B cell (primary cell): ENCODE measurements at regions not wholly inside any gene's neighbourhood (a gene's known extent, or its start where the extent isn't known, plus 50 kb on each side); places are given as distances from the start of the nearest gene placed in this dataset.

Experiments used
- ATAC-seq: fragments of 200-7000 bp; cut with Tn5 transposase; one replicate; pipeline ENCODE4 v1.10.0; 2021; ENCODE audit warnings: low read depth, mild to moderate bottlenecking, moderate number of reproducible peaks, moderate library complexity
- CTCF ChIA-PET: fragments of 350-600 bp; sonication (Branson Sonifier 250); formaldehyde crosslinking; loops from one replicate; lab custom pipeline; 2021; ENCODE audit warnings: antibody characterized with exemption, inconsistent platforms; lab: Charles Lee
- POLR2A ChIA-PET: fragments of 350-600 bp; sonication (Branson Sonifier 250); formaldehyde crosslinking; loops from one replicate; lab custom pipeline; 2021; ENCODE audit warnings: antibody characterized with exemption; lab: Charles Lee
- DNase-seq: peaks from one replicate; pipeline ENCODE4 v3.0.0; 2013
- H2AFZ ChIP-seq: 2 replicates; pipeline ENCODE4 v1.6.1; 2012; ENCODE audit warnings: mild to moderate bottlenecking, low read depth, low read length; ENCODE audit not compliant: insufficient read depth, poor library complexity, severe bottlenecking
- H3K27ac ChIP-seq, 2 donors: 1 replicate in 1 of 2; 2 replicates in 1 of 2; pipeline ENCODE4 v1.5.1; 2012 to 2013; ENCODE audit warnings: low read length in 2 of 2, mild to moderate bottlenecking in 2 of 2, moderate library complexity in 1 of 2
- H3K27me3 ChIP-seq, 4 experiments: fragments of 200-600 bp in 1 of 4; sonication (generic) in 1 of 4; replicated peaks in 1 of 4; 1 replicate in 2 of 4; 2 replicates in 2 of 4; pipeline versions ENCODE4 v1.6.1 to v1.7.0; 2013 to 2016; ENCODE audit warnings: low read length in 3 of 4, mild to moderate bottlenecking in 2 of 4, mixed read lengths in 1 of 4, moderate library complexity in 1 of 4; ENCODE audit not compliant: insufficient read depth in 4 of 4, control insufficient read depth in 3 of 4; ENCODE audit errors: control extremely low read depth in 1 of 4
- H3K36me3 ChIP-seq, 2 experiments: replicated peaks in 1 of 2; 1 replicate in 1 of 2; 2 replicates in 1 of 2; pipeline versions ENCODE4 v1.6.1 to v1.7.1; 2013; ENCODE audit warnings: low read length in 1 of 2; ENCODE audit not compliant: insufficient read depth in 2 of 2, control insufficient read depth in 1 of 2; ENCODE audit errors: control extremely low read depth in 1 of 2, extremely low read depth in 1 of 2
- H3K4me1 ChIP-seq, 2 donors: fragments of 200-600 bp in 1 of 2; sonication (generic) in 1 of 2; 1 replicate in 1 of 2; 2 replicates in 1 of 2; pipeline versions ENCODE4 v1.5.1 to v1.6.1; 2013 to 2017; ENCODE audit warnings: low read length in 2 of 2; ENCODE audit not compliant: control insufficient read depth in 2 of 2, insufficient read depth in 2 of 2
- H3K4me2 ChIP-seq: replicated peaks from 2 replicates; pipeline ENCODE3; 2012; ENCODE audit warnings: mild to moderate bottlenecking, low read depth, low read length; ENCODE audit not compliant: poor library complexity, severe bottlenecking
- H3K4me3 ChIP-seq, 5 experiments: fragments of 200-600 bp in 1 of 5; sonication (generic) in 1 of 5; 1 replicate in 3 of 5; 2 replicates in 2 of 5; pipeline versions ENCODE4 v1.5.1 to v1.7.0; 2011 to 2016; ENCODE audit warnings: low read length in 4 of 5, mild to moderate bottlenecking in 4 of 5, low read depth in 2 of 5, control low read depth in 1 of 5, moderate library complexity in 1 of 5; ENCODE audit not compliant: insufficient read depth in 1 of 5; ENCODE audit errors: control extremely low read depth in 1 of 5, extremely low read depth in 1 of 5
- H3K79me2 ChIP-seq: fragments of 200-600 bp; sonication (generic); one replicate; pipeline ENCODE4 v1.6.0; 2016; ENCODE audit warnings: low read length; ENCODE audit not compliant: control insufficient read depth, insufficient read depth
- H3K9ac ChIP-seq: fragments of 200-600 bp; sonication (generic); 2 replicates; pipeline ENCODE4 v1.6.1; 2017; ENCODE audit warnings: mild to moderate bottlenecking, low read length, moderate library complexity
- H3K9me3 ChIP-seq, 3 donors: one replicate each; pipeline versions ENCODE4 v1.6.1 to v1.7.1; 2013; ENCODE audit warnings: low read length in 2 of 3; ENCODE audit not compliant: control insufficient read depth in 2 of 3, insufficient read depth in 1 of 3; ENCODE audit errors: control extremely low read depth in 1 of 3
- H4K20me1 ChIP-seq: 2 replicates; pipeline ENCODE4 v1.6.0; 2012; ENCODE audit warnings: mild to moderate bottlenecking, low read length; ENCODE audit not compliant: insufficient read depth, control insufficient read depth, poor library complexity, severe bottlenecking
- H3K27ac Mint-ChIP-seq: one replicate; pipeline ENCODE4 v1.8.0; 2021; ENCODE audit warnings: mixed read lengths
- H3K27me3 Mint-ChIP-seq: one replicate; pipeline ENCODE4 v1.8.0; 2021; ENCODE audit warnings: mixed read lengths
- H3K4me1 Mint-ChIP-seq: one replicate; pipeline ENCODE4 v1.8.0; 2021; ENCODE audit warnings: mixed read lengths
- H3K4me3 Mint-ChIP-seq: one replicate; pipeline ENCODE4 v1.8.0; 2021; ENCODE audit warnings: mixed read lengths
- H3K9me3 Mint-ChIP-seq: one replicate; pipeline ENCODE4 v1.8.0; 2022; ENCODE audit warnings: mixed read lengths; ENCODE audit not compliant: insufficient read depth
- CTCF ChIP-seq: fragments of 200-600 bp; IDR thresholded peaks from one replicate; pipeline ENCODE4 v1.8.0; 2022; ENCODE audit warnings: antibody characterized with exemption, mild to moderate bottlenecking
- EZH2 ChIP-seq: IDR thresholded peaks from 2 replicates; pipeline ENCODE4 v1.6.1; 2012; ENCODE audit warnings: borderline replicate concordance, low read depth, mild to moderate bottlenecking, moderate library complexity, low read length; ENCODE audit not compliant: insufficient read depth, poor library complexity, severe bottlenecking
- WGBS: methylation state at CpG from one replicate; pipeline ENCODE4 v1.1.5; 2013; ENCODE audit warnings: missing lambda C conversion rate; ENCODE audit not compliant: insufficient coverage; 5-methylcytosine and 5-hydroxymethylcytosine counted together
- intact Hi-C: fragments of 100-400 bp; cut with micrococcal nuclease; formaldehyde crosslinking; loops from one replicate; pipeline ENCODE4 v1.10.0; 2022

- POLR2A ChIA-PET: no interaction called here
- Mint-ChIP-seq H3K4me3 (no peak overlapping the region), H3K4me1 (no peaks in the 10 kb centered on the region), H3K27me3 (no peaks in the 10 kb centered on the region), H3K27ac (no peak overlapping the region), H3K9me3 (peaks cover 2% of the 10 kb centered on the region)
- Histone ChIP-seq H2AFZ (no peak overlapping the region), H3K79me2 (no peaks in the 10 kb centered on the region), H3K27me3 (no peaks in the 10 kb centered on the region), H3K4me2 (no peak overlapping the region), H3K9me3 (peaks cover 0 to 19% (median 0%) of the 10 kb centered on the region in 3 donors), H3K4me3 (no peak overlapping the region), H3K9ac (no peak overlapping the region), H4K20me1 (no peaks in the 10 kb centered on the region), H3K4me1 (no peaks in the 10 kb centered on the region), H3K27ac (no peak overlapping the region), H3K36me3 (no peaks in the 10 kb centered on the region)
- no peak for TF ChIP-seq EZH2
- no peak for TF ChIP-seq CTCF
- CTCF ChIA-PET: no interaction called here
- DNase-seq: no peak
- intact Hi-C loops: no loop called here
- WGBS: 94% methylated on average over 2 of the region's 6 CpGs
- ATAC-seq: no peak
These were observed 565.7 kb downstream of the SLC4A3 start for GRCh38 chr2:220192994-220193753.
